Medulla oblongata (tissue), 1 donor: ENCODE measurements at regions not wholly inside any gene's neighbourhood (a gene's known extent, or its start where the extent isn't known, plus 50 kb on each side); places are given as distances from the start of the nearest gene placed in this dataset.
A peak's percentile ranks its signal among the peaks of the same experiment; 100 is the strongest.
"Not testable (repeated sequence)": the region's sequence is repeated elsewhere in the genome, so short reads cannot be mapped to it uniquely, and the experiment has no call there.

Experiments
- DNase-seq: peaks from one replicate; pipeline ENCODE4 v3.0.0-alpha.2; 2015; ENCODE audit errors: extremely low spot score

DNA sequence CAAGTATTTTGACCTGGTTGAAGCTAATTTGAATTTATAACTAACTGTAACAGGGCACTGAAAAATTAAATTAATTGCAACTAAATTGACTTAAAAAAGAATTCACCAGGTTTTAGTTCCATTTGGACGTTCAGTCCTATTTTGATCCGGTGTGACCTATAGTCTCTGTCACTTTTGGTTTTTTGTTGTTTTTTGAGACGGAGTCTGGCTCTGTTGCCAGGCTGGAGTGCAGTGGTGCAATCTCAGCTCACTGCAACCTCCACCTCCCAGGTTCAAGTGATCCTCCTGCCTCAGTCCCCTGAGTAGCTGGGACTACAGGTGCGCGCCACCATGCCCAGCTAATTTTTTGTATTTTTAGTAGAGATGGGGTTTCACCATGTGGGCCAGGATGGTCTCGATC, 91.2 kb downstream of the GADD45G start:
- not testable (repeated sequence) for DNase-seq

GRCh38 chr9:89696780-89697179, 92.0 kb downstream of the GADD45G start:
- no peak for DNase-seq

DNA sequence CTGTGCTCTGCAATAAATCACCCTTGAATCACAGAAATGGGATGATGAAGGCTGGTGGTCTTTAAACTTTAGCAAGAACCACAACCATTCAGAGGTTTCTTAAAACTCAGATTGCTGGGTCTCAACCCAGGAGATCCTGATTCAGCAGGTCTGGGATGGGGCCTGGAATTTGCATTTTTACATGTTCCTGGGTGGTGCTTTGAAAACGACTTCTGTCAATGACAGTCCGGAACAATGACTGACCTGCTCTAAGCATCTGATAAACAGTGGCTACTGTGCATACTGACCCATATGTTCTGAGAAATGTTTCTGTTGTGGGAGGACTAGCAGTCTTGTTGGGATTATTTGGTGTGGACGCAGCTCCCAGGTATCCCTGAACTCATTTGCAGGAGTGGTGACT, 92.7 kb downstream of the GADD45G start:
- no peak for DNase-seq

GRCh38 chr9:89698411-89699005, 93.7 kb downstream of the GADD45G start:
- no peak for DNase-seq

- DNase-seq = no peak
Observed at GRCh38 chr9:89699646-89700045, 94.8 kb downstream of the GADD45G start.

GRCh38 chr9:89701221-89701798, 96.5 kb downstream of the GADD45G start:
- peak; percentile 32 for DNase-seq

GRCh38 chr9:89702401-89702800, 97.6 kb downstream of the GADD45G start:
- no peak for DNase-seq

- DNase-seq = no peak
Observed at GRCh38 chr9:89705651-89706050, 100.8 kb downstream of the GADD45G start.

- DNase-seq = no peak
Observed at GRCh38 chr9:89706086-89706485, 101.3 kb downstream of the GADD45G start.

GRCh38 chr9:89706731-89707191, 101.9 kb downstream of the GADD45G start:
- DNase-seq = no peak

GRCh38 chr9:89710697-89711096, 105.9 kb downstream of the GADD45G start:
- peak; percentile 33 for DNase-seq

DNA sequence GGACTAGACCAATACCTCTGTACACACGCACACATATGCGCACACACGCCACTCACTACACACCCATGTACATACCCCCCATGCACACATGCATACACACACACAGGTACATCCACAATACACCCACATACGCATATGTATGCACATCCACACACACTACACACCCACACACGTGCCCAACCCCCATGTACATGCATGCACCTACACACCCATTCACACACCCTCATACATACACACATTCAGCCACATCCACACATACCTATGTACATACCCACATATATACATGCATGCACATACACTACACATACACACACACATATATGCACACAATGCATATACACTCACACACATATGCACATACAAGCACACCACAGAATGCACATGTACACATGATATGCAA, 107.1 kb downstream of the GADD45G start:
- DNase-seq = no peak

GRCh38 chr9:89712283-89712682, 107.5 kb downstream of the GADD45G start:
- DNase-seq = no peak

DNA sequence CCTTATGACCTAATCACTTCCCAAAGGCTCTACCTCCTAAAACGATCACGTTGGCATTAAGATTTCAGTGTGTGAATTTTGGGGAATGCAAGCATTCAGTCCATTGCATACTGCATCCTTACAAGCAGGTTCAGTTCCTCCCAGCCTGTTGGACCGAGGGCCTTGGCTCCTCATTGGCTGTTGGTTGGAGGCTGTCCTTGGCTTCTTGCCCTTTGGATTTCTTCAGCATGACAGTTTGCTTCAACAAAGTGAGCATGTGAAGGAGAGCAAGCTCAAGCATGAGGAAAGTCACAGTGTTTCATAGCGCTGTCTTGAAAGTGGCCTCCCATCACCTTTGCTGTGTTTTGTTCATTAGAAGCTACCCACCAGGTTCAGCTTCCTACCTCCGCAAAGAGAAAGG, 109.5 kb downstream of the GADD45G start:
- peak; percentile 40 for DNase-seq

DNA sequence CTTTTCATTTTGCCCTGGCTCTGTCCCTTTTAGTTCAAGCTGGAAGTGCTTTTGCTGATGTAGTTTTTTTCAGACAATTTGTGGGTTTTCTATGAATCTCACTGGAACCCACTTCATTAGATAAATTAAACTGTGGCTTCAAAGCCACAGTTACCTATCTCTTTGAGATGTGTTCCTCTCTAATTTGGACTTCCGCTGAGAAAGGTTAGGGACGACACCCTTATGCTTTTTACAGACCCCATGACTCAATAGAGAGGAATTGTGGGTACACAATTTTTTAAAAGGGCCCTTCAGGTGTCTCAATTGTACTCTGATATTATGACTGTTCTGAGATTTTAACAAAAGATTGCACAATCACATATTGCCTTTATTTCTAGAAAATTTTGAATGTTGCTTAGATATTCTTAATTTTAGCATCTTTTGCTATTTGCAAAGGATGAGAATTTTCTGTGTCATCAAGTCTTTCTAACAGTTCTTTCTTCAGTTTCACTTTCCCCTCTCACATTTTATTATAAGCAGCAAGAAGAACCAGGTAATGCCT, 110.6 kb downstream of the GADD45G start:
- no peak for DNase-seq

DNA sequence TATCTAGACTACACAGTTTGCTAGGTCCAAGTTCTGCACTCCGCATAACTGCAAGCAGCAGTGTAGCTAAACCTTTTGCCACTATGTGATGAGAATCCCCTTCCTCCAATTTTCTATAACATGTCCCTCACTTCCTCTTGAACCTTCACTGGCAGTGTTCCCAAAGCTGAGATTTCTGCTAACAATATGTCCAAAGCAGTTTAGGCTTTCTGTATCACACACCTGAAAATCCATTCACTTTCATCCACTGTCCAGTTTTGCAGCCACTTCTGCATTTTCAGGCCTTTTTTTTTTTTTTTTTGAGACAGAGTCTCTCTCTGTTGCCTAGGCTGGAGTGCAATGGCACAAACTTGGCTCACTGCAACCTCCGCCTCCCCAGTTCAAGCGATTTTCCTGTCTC, 111.1 kb downstream of the GADD45G start:
- no peak for DNase-seq

GRCh38 chr9:89716559-89716958, 111.7 kb downstream of the GADD45G start:
- no peak for DNase-seq

GRCh38 chr9:89718176-89718575, 113.4 kb downstream of the GADD45G start:
- DNase-seq = no peak

DNA sequence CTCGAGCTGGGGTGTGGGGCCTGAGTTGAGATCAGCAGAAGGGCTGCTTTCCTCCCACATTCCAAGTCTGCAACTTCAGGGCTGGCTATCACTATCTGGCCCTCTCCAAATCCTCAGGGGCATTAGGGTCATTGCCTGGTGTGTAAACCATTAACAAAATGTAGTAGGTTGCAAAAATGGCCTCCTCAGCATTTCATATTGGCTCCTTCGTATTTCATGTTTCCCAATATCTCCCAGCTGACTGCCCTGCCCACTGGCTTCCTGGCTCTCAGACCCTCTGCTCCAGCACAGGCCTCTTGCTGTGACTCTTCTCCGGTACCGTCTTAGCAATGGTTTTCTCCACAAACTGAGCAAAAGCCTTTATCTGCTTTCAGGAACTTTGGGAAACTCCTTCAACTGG, 113.8 kb downstream of the GADD45G start:
- DNase-seq = no peak

DNA sequence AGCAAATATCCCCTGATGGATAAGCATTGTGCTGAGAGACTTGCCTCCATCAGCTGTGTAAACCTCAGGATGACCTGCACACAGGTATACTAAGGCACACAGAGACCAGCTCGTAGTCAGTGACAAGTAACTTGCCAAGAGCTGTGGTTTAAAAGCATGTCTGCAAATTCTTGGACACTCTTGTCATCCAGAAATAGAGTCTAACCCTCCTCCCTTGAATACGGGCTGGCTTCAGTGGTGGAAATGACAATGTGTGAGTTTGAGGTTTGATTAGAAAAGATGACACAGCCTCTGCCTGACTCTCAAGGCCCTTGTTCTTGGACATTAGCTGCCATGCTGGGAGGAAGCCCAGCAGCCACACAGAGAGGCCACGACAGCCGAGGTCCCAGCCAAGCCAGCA, 114.4 kb downstream of the GADD45G start:
- no peak for DNase-seq

DNA sequence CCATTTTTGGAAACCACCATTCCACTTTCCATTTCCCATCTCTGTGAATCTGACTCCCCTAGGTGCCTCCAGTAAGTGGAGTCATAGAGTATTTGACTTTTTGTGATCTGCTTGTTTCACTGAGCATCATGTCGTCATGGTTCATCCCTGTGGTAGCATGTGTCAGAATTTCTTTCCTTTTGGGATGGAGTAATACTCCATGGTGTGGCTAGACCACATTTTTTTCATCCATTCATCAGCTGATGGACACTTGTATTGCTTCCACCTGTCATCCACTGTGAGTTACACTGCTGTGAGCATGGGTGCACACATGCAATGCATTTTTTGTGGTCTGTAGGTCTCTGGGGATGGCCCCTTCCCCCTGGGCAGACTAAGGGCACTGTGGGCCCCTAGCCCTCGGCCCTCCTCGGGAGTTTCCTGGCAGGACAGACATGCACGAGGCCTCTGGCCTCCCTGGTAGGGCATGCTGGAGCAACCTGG, 115.9 kb downstream of the GADD45G start:
- DNase-seq = no peak

GRCh38 chr9:89721176-89721700, 116.4 kb downstream of the GADD45G start:
- no peak for DNase-seq

DNA sequence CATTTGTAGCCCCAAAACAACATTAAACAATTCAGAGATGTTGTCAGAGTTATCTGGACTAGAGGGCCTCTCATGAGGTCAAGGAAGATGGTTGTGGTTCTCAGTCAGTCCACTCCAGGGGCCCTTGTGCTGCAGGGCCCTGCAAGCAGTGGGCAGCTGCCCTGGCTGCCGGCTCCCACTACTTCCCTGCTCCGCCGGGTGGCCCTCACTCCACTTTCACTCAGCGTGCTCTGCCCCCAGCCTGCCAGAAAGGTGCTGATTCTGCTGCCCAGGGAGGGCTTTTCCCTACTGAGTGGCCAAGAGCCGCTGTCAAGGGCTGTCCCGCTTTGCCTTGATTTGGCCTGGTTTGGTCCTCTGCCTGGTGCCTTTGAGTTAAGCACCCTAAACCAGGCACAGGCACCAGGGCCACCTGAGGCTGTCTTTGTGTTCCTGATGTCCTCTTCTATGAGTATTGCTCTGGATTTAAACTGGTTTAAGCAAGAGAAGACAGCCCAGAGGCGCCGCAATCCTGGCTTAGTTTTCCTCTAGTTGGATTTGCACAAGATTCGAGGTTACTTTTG, 117.2 kb downstream of the GADD45G start:
- DNase-seq = no peak
